ENCODE measurements at regions not wholly inside any gene's neighbourhood (a gene's known extent, or its start where the extent isn't known, plus 50 kb on each side); places are given as distances from the start of the nearest gene placed in this dataset.

DNA sequence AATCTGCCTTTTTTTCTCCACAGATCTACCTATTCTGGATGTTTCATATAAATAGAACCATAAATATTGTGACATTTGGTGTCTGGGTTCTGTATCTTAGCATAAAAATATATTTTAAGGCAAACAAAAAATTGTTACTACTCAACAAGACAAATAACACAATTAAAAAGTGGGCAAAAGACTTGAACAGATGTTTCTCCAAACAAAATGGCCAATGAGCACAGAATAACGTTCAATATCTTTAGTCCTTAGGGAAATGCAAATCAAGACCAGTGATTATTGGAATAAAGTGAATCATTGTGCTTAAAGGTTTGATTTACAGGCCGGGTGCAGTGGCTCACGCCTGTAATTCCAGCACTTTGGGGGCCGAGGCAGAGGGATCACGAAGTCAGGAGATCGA is 1331.3 kb downstream of the AACS start:
- 30% methylated on average over 6 of the region's 6 CpGs for WGBS (ENCODE audit: insufficient coverage, insufficient replicate concordance, low lambda C conversion rate, missing lambda C conversion rate)
- Histone ChIP-seq H3K9me3 (replicated peaks; ENCODE audit: control insufficient read depth, insufficient read depth, low read length) (no peaks in the 10 kb centered on the region; the same call in 2 of the 3 replicates), H3K9ac (ENCODE audit: control insufficient read depth, insufficient read depth, low read length) (no peak overlapping the region), H3K4me1 (ENCODE audit: control insufficient read depth, insufficient read depth, low read length) (no peaks in the 10 kb centered on the region), H3K27me3 (replicated peaks in 1 of 2; ENCODE audit: control insufficient read depth in 2 of 2, insufficient read depth in 2 of 2, low read length in 1 of 2) (no peaks in the 10 kb centered on the region), H3K79me2 (ENCODE audit: control insufficient read depth, insufficient read depth, low read length) (no peaks in the 10 kb centered on the region), H3K27ac (ENCODE audit: control insufficient read depth, insufficient read depth) (no peak overlapping the region), H4K20me1 (ENCODE audit: control insufficient read depth, insufficient read depth) (no peaks in the 10 kb centered on the region), H3K36me3 (ENCODE audit: control insufficient read depth in 2 of 2, insufficient read depth in 2 of 2, low read length in 1 of 2) (no peaks in the 10 kb centered on the region), H2AFZ (ENCODE audit: control insufficient read depth, low read depth, low read length) (no peak overlapping the region), H3K4me2 (ENCODE audit: control insufficient read depth, insufficient read depth) (no peak overlapping the region), H3K4me3 (no peak overlapping the region)
- ChIA-PET RAD21 (ENCODE audit: unreplicated experiment) (no interaction called here), SMC1A (ENCODE audit: uncharacterized antibody, unreplicated experiment) (interaction anchor here (0.6 kb wide), 1 partner anchor 96 kb away, joined by 3 read pairs; no protein-coding TSS in a partner anchor), POLR2A (no interaction called here), CTCF (no interaction called here)
- no TSS peak for BruUV-seq (replicated peaks)
- in situ Hi-C loops (cut with MboI): no loop called here
- TF ChIP-seq SUPT20H (IDR thresholded peaks at IDR 0.05; ENCODE audit: borderline replicate concordance, control insufficient read depth, low read depth, low read length) (no peak), ZNF24 (IDR thresholded peaks at IDR 0.05) (no peak), HSF1 (IDR thresholded peaks at IDR 0.05; ENCODE audit: low read depth, low read length) (no peak), CHD1 (IDR thresholded peaks at IDR 0.05; ENCODE audit: low read depth, low read length) (no peak), ZNF687 (IDR thresholded peaks at IDR 0.05) (no peak), E2F8 (IDR thresholded peaks at IDR 0.05; ENCODE audit: low read depth, partially characterized antibody) (no peak), BCL11A (IDR thresholded peaks at IDR 0.05; ENCODE audit: low read depth, low read length) (no peak), NFYB (IDR thresholded peaks at IDR 0.05; ENCODE audit: insufficient read depth, low read depth, low read length) (no peak), JUNB (IDR thresholded peaks at IDR 0.05) (no peak), HDGF (IDR thresholded peaks at IDR 0.05) (no peak), BCL3 (IDR thresholded peaks at IDR 0.05; ENCODE audit: borderline replicate concordance, insufficient read depth, low read depth, low read length, poor library complexity, severe bottlenecking) (no peak)
- TF ChIP-seq, protein P1, sequence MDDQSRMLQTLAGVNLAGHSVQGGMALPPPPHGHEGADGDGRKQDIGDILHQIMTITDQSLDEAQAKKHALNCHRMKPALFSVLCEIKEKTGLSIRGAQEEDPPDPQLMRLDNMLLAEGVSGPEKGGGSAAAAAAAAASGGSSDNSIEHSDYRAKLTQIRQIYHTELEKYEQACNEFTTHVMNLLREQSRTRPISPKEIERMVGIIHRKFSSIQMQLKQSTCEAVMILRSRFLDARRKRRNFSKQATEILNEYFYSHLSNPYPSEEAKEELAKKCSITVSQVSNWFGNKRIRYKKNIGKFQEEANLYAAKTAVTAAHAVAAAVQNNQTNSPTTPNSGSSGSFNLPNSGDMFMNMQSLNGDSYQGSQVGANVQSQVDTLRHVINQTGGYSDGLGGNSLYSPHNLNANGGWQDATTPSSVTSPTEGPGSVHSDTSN (IDR thresholded peaks at IDR 0.05; ENCODE audit: insufficient replicate concordance, low read depth, low read length): no peak
- intact Hi-C loops (cut with micrococcal nuclease; ENCODE audit: unreplicated experiment): no loop called here
- no peak for DNase-seq (ENCODE audit: low read depth, low spot score)
- no peak for FAIRE-seq
- no peak for ATAC-seq
